T-helper 17 cell (primary cell): ENCODE measurements at regions not wholly inside any gene's neighbourhood (a gene's known extent, or its start where the extent isn't known, plus 50 kb on each side); places are given as distances from the start of the nearest gene placed in this dataset.

Experiments used
- ATAC-seq: fragments of 150-1000 bp; cut with Tn5 transposase; 2 replicates; pipeline ENCODE4 v1.10.0; 2021; ENCODE audit warnings: mild to moderate bottlenecking, moderate library complexity
- DNase-seq, 3 donors: peaks; one replicate each; pipeline versions ENCODE4 v3.0.0 to v3.0.0-alpha.2; 2020 to 2021
- H3K9me3 ChIP-seq: one replicate; pipeline ENCODE4 v1.7.0; 2013; ENCODE audit warnings: low read length, mild to moderate bottlenecking; ENCODE audit not compliant: control insufficient read depth, poor library complexity, severe bottlenecking
- H3K27ac Mint-ChIP-seq: one replicate; pipeline ENCODE4 v1.8.0; 2022; ENCODE audit warnings: mild to moderate bottlenecking, moderate library complexity, mixed read lengths
- H3K27me3 Mint-ChIP-seq: one replicate; pipeline ENCODE4 v1.8.0; 2022; ENCODE audit warnings: mixed read lengths
- H3K36me3 Mint-ChIP-seq: one replicate; pipeline ENCODE4 v1.8.0; 2022; ENCODE audit warnings: low read depth, mixed read lengths
- H3K4me1 Mint-ChIP-seq: one replicate; pipeline ENCODE4 v1.8.0; 2022; ENCODE audit warnings: mild to moderate bottlenecking, mixed read lengths
- H3K4me3 Mint-ChIP-seq: one replicate; pipeline ENCODE4 v1.8.0; 2022; ENCODE audit warnings: mild to moderate bottlenecking, moderate library complexity, mixed read lengths

- Mint-ChIP-seq H3K27ac (peak overlapping the region; percentile 37), H3K36me3 (no peaks in the 10 kb centered on the region), H3K27me3 (no peaks in the 10 kb centered on the region), H3K4me1 (peaks cover 14% of the 10 kb centered on the region), H3K4me3 (peak overlapping the region; percentile 19)
- H3K9me3 ChIP-seq: no peaks in the 10 kb centered on the region
- ATAC-seq (no peak), DNase-seq (no peak)
Measured at GRCh38 chr1:193707271-193708021, 521.0 kb upstream of the B3GALT2 start.

GRCh38 chr1:193706766-193707165 is 520.4 kb upstream of the B3GALT2 start:
- peaks cover 15% of the 10 kb centered on the region for H3K4me1 Mint-ChIP-seq
- ATAC-seq (no peak), DNase-seq (no peak)
- no peaks in the 10 kb centered on the region for H3K9me3 ChIP-seq
- no peak overlapping the region for H3K4me3 Mint-ChIP-seq
- H3K27me3 Mint-ChIP-seq: no peaks in the 10 kb centered on the region
- H3K36me3 Mint-ChIP-seq: no peaks in the 10 kb centered on the region
- H3K27ac Mint-ChIP-seq: no peak overlapping the region

- Mint-ChIP-seq H3K4me1 (peaks cover 20% of the 10 kb centered on the region), H3K4me3 (no peak overlapping the region), H3K27ac (no peak overlapping the region), H3K27me3 (no peaks in the 10 kb centered on the region), H3K36me3 (peaks cover 2% of the 10 kb centered on the region)
- DNase-seq (no peak), ATAC-seq (no peak)
- no peaks in the 10 kb centered on the region for H3K9me3 ChIP-seq
Measured at GRCh38 chr1:193705554-193705981, 519.2 kb upstream of the B3GALT2 start.

GRCh38 chr1:193703655-193704054 is 517.2 kb upstream of the B3GALT2 start:
- Mint-ChIP-seq H3K27ac (no peak overlapping the region), H3K4me3 (no peak overlapping the region)
- ATAC-seq: no peak

GRCh38 chr1:193703121-193703520 is 516.7 kb upstream of the B3GALT2 start:
- H3K4me1 Mint-ChIP-seq: peaks cover 21% of the 10 kb centered on the region
- peaks cover 2% of the 10 kb centered on the region for H3K36me3 Mint-ChIP-seq

More at GRCh38 chr1:193703655-193704054, 517.2 kb upstream of the B3GALT2 start:
- Mint-ChIP-seq H3K27me3 (no peaks in the 10 kb centered on the region), H3K4me1 (peaks cover 21% of the 10 kb centered on the region), H3K36me3 (peaks cover 2% of the 10 kb centered on the region)
- DNase-seq: no peak
- no peaks in the 10 kb centered on the region for H3K9me3 ChIP-seq

GRCh38 chr1:193701759-193702158 is 515.3 kb upstream of the B3GALT2 start:
- H3K27ac Mint-ChIP-seq: no peak overlapping the region
- H3K27me3 Mint-ChIP-seq: no peaks in the 10 kb centered on the region
- H3K4me3 Mint-ChIP-seq: no peak overlapping the region
- peaks cover 18% of the 10 kb centered on the region for H3K4me1 Mint-ChIP-seq
- no peaks in the 10 kb centered on the region for H3K9me3 ChIP-seq
- H3K36me3 Mint-ChIP-seq: peaks cover 2% of the 10 kb centered on the region
- DNase-seq (no peak), ATAC-seq (no peak)

More at GRCh38 chr1:193703121-193703520, 516.7 kb upstream of the B3GALT2 start:
- DNase-seq (no peak), ATAC-seq (no peak)
- Mint-ChIP-seq H3K27me3 (no peaks in the 10 kb centered on the region), H3K27ac (no peak overlapping the region), H3K4me3 (no peak overlapping the region)
- no peaks in the 10 kb centered on the region for H3K9me3 ChIP-seq

- Mint-ChIP-seq H3K27me3 (no peaks in the 10 kb centered on the region), H3K27ac (peak overlapping the region; percentile 14), H3K36me3 (peaks cover 2% of the 10 kb centered on the region), H3K4me1 (peaks cover 18% of the 10 kb centered on the region), H3K4me3 (peak overlapping the region; percentile 0)
- ATAC-seq (peak; percentile 18), DNase-seq (no peak)
- H3K9me3 ChIP-seq: no peaks in the 10 kb centered on the region
Measured at GRCh38 chr1:193700710-193701355, 514.4 kb upstream of the B3GALT2 start.

GRCh38 chr1:193699261-193699660 is 512.8 kb upstream of the B3GALT2 start:
- no peaks in the 10 kb centered on the region for H3K27me3 Mint-ChIP-seq
- peaks cover 18% of the 10 kb centered on the region for H3K4me1 Mint-ChIP-seq
- no peak overlapping the region for H3K4me3 Mint-ChIP-seq
- no peaks in the 10 kb centered on the region for H3K9me3 ChIP-seq
- no peak overlapping the region for H3K27ac Mint-ChIP-seq
- peaks cover 2% of the 10 kb centered on the region for H3K36me3 Mint-ChIP-seq
- DNase-seq: no peak
- ATAC-seq: no peak

GRCh38 chr1:193697776-193698175 is 511.4 kb upstream of the B3GALT2 start:
- ATAC-seq (no peak), DNase-seq (no peak)
- H3K4me3 Mint-ChIP-seq: no peak overlapping the region
- no peaks in the 10 kb centered on the region for H3K9me3 ChIP-seq
- H3K27ac Mint-ChIP-seq: no peak overlapping the region
- no peaks in the 10 kb centered on the region for H3K27me3 Mint-ChIP-seq
- H3K36me3 Mint-ChIP-seq: peaks cover 2% of the 10 kb centered on the region
- H3K4me1 Mint-ChIP-seq: peaks cover 18% of the 10 kb centered on the region

- Mint-ChIP-seq H3K36me3 (peaks cover 5% of the 10 kb centered on the region), H3K27ac (no peak overlapping the region), H3K4me1 (peaks cover 20% of the 10 kb centered on the region), H3K4me3 (no peak overlapping the region), H3K27me3 (no peaks in the 10 kb centered on the region)
- H3K9me3 ChIP-seq: no peaks in the 10 kb centered on the region
- ATAC-seq: no peak
- no peak for DNase-seq
Measured at GRCh38 chr1:193697115-193697762, 510.8 kb upstream of the B3GALT2 start.

GRCh38 chr1:193694741-193695140 is 508.3 kb upstream of the B3GALT2 start:
- H3K9me3 ChIP-seq: no peaks in the 10 kb centered on the region
- DNase-seq (no peak), ATAC-seq (no peak)
- H3K4me1 Mint-ChIP-seq: peaks cover 5% of the 10 kb centered on the region
- H3K27ac Mint-ChIP-seq: no peak overlapping the region
- no peaks in the 10 kb centered on the region for H3K27me3 Mint-ChIP-seq
- no peak overlapping the region for H3K4me3 Mint-ChIP-seq
- H3K36me3 Mint-ChIP-seq: peaks cover 3% of the 10 kb centered on the region

- H3K27me3 Mint-ChIP-seq: no peaks in the 10 kb centered on the region
- H3K4me3 Mint-ChIP-seq: no peak overlapping the region
- H3K4me1 Mint-ChIP-seq: peaks cover under 1% of the 10 kb centered on the region
- DNase-seq (no peak), ATAC-seq (no peak)
- H3K9me3 ChIP-seq: no peaks in the 10 kb centered on the region
- no peak overlapping the region for H3K27ac Mint-ChIP-seq
- peaks cover 3% of the 10 kb centered on the region for H3K36me3 Mint-ChIP-seq
Measured at GRCh38 chr1:193685986-193686385, 499.6 kb upstream of the B3GALT2 start.

- no peak overlapping the region for H3K27ac Mint-ChIP-seq
- no peaks in the 10 kb centered on the region for H3K27me3 Mint-ChIP-seq
- no peak overlapping the region for H3K4me3 Mint-ChIP-seq
- ATAC-seq (no peak), DNase-seq (no peak)
- peaks cover 3% of the 10 kb centered on the region for H3K36me3 Mint-ChIP-seq
- H3K4me1 Mint-ChIP-seq: peaks cover 2% of the 10 kb centered on the region
- H3K9me3 ChIP-seq: no peaks in the 10 kb centered on the region
Measured at GRCh38 chr1:193681422-193681821, 495.0 kb upstream of the B3GALT2 start.
